ENCODE measurements at regions not wholly inside any gene's neighbourhood (a gene's known extent, or its start where the extent isn't known, plus 50 kb on each side); places are given as distances from the start of the nearest gene placed in this dataset.

DNA sequence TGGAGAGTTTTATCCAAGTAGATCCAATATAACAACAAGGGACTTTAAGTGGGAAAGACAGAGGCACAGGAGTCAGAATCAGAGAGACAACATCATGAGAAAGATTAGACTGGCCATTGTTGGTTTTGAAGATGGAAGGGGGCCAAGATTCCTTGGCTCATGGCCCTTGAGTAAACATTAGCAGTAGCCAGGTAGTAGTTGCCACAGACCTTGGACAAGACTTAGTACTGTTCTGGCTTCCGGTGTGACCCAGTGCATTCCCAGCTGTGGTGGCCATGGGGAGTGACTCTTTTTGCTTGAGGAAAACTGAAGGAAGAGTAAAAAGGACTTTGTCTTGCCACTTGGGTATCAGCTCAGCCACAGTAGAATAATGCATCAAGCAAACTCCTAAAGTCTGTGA, 462.2 kb upstream of the CPXCR1 start:
- TF ChIP-seq POLR2AphosphoS5 (IDR thresholded peaks at IDR 0.05) (no peak), POLR2A (IDR thresholded peaks at IDR 0.05) (no peak)
- TF ChIP-seq, protein P1, sequence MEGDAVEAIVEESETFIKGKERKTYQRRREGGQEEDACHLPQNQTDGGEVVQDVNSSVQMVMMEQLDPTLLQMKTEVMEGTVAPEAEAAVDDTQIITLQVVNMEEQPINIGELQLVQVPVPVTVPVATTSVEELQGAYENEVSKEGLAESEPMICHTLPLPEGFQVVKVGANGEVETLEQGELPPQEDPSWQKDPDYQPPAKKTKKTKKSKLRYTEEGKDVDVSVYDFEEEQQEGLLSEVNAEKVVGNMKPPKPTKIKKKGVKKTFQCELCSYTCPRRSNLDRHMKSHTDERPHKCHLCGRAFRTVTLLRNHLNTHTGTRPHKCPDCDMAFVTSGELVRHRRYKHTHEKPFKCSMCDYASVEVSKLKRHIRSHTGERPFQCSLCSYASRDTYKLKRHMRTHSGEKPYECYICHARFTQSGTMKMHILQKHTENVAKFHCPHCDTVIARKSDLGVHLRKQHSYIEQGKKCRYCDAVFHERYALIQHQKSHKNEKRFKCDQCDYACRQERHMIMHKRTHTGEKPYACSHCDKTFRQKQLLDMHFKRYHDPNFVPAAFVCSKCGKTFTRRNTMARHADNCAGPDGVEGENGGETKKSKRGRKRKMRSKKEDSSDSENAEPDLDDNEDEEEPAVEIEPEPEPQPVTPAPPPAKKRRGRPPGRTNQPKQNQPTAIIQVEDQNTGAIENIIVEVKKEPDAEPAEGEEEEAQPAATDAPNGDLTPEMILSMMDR (IDR thresholded peaks at IDR 0.05 in 8 of 11, conservative IDR thresholded peaks at IDR 0.05 in 3 of 11): no peak
